GM23338 (cell line): ENCODE measurements at regions not wholly inside any gene's neighbourhood (a gene's known extent, or its start where the extent isn't known, plus 50 kb on each side); places are given as distances from the start of the nearest gene placed in this dataset.
A peak's percentile ranks its signal among the peaks of the same experiment; 100 is the strongest.

ENCODE experiments used
- ATAC-seq: fragments of 200-7000 bp; cut with Tn5 transposase; 3 replicates; pipeline ENCODE4 v1.9.1; 2020
- DNase-seq: peaks from one replicate; pipeline ENCODE4 v3.0.0-alpha.2; 2015; ENCODE audit warnings: low spot score
- H2AFZ ChIP-seq: fragments of 200-600 bp; sonication (generic); 2 replicates; pipeline ENCODE4 v1.8.0; 2016; ENCODE audit warnings: antibody characterized with exemption, mild to moderate bottlenecking, moderate library complexity
- H3F3A ChIP-seq: fragments of 200-600 bp; sonication (generic); replicated peaks from 2 replicates; pipeline ENCODE4 v1.8.0; 2017; ENCODE audit warnings: antibody characterized with exemption, mixed run types, low read depth
- H3K27ac ChIP-seq: fragments of 200-600 bp; sonication (generic); 2 replicates; pipeline ENCODE4 v1.6.1; 2016; ENCODE audit warnings: low read depth
- H3K27me3 ChIP-seq: fragments of 200-600 bp; sonication (generic); 2 replicates; pipeline ENCODE4 v1.8.0; 2016; ENCODE audit warnings: mild to moderate bottlenecking, mixed run types, moderate library complexity; ENCODE audit not compliant: insufficient read depth
- H3K36me3 ChIP-seq: fragments of 200-600 bp; sonication (generic); 2 replicates; pipeline ENCODE4 v1.8.0; 2016; ENCODE audit warnings: mild to moderate bottlenecking; ENCODE audit not compliant: insufficient read depth
- H3K4me1 ChIP-seq: fragments of 200-600 bp; sonication (generic); 2 replicates; pipeline ENCODE4 v1.8.0; 2016; ENCODE audit warnings: mild to moderate bottlenecking, moderate library complexity; ENCODE audit not compliant: insufficient read depth
- H3K4me2 ChIP-seq: fragments of 200-600 bp; sonication (generic); 2 replicates; pipeline ENCODE4 v1.7.1; 2017; ENCODE audit warnings: mixed run types
- H3K4me3 ChIP-seq: fragments of 200-600 bp; sonication (generic); 2 replicates; pipeline ENCODE4 v1.6.1; 2016; ENCODE audit warnings: mixed run types
- H3K79me2 ChIP-seq: fragments of 200-600 bp; sonication (generic); replicated peaks from 2 replicates; pipeline ENCODE4 v1.8.0; 2017; ENCODE audit warnings: mild to moderate bottlenecking; ENCODE audit not compliant: insufficient read depth
- H3K9me2 ChIP-seq: fragments of 200-600 bp; sonication (generic); 2 replicates; pipeline ENCODE4 v1.8.0; 2017; ENCODE audit not compliant: insufficient read depth
- H4K20me1 ChIP-seq: fragments of 200-600 bp; sonication (generic); replicated peaks from 2 replicates; pipeline ENCODE4 v1.8.0; 2017; ENCODE audit warnings: mild to moderate bottlenecking; ENCODE audit not compliant: insufficient read depth
- H3K27ac Mint-ChIP-seq: 2 replicates; pipeline ENCODE4 v1.8.0; 2020; ENCODE audit warnings: inconsistent platforms, mild to moderate bottlenecking, moderate library complexity, mixed read lengths
- H3K27me3 Mint-ChIP-seq: 3 replicates; pipeline ENCODE4 v1.8.0; 2022; ENCODE audit warnings: low read depth, mild to moderate bottlenecking, moderate library complexity, mixed read lengths, inconsistent platforms; ENCODE audit not compliant: insufficient read depth, poor library complexity
- H3K36me3 Mint-ChIP-seq: 3 replicates; pipeline ENCODE4 v1.8.0; 2021; ENCODE audit warnings: low read depth, mild to moderate bottlenecking, inconsistent platforms, moderate library complexity, mixed read lengths
- H3K4me1 Mint-ChIP-seq: 3 replicates; pipeline ENCODE4 v1.8.0; 2020; ENCODE audit warnings: mild to moderate bottlenecking, inconsistent platforms, mixed read lengths
- H3K4me3 Mint-ChIP-seq: 3 replicates; pipeline ENCODE4 v1.8.0; 2021; ENCODE audit warnings: moderate library complexity, mild to moderate bottlenecking, inconsistent platforms, mixed read lengths
- H3K9me3 Mint-ChIP-seq: 3 replicates; pipeline ENCODE4 v1.8.0; 2020; ENCODE audit warnings: moderate library complexity, mild to moderate bottlenecking, inconsistent platforms, mixed read lengths
- ZNF114 ChIP-seq: fragments of 250-450 bp; sonication (Bioruptor Pico); IDR thresholded peaks from 2 replicates; pipeline ENCODE4 v1.5.0; 2020; ENCODE audit warnings: mild to moderate bottlenecking, moderate library complexity
- ZNF331 ChIP-seq: fragments of 250-450 bp; sonication (Bioruptor Pico); IDR thresholded peaks from 2 replicates; pipeline ENCODE4 v1.5.0; 2020; ENCODE audit warnings: low read depth, mild to moderate bottlenecking, moderate library complexity
- TF ChIP-seq, protein P1 (sequence below): fragments of 250-450 bp; sonication (Bioruptor Pico); IDR thresholded peaks from 2 replicates; pipeline ENCODE4 v1.5.0; 2020; ENCODE audit warnings: mild to moderate bottlenecking, moderate library complexity
- TF ChIP-seq, protein P2 (sequence below): IDR thresholded peaks from 2 replicates; pipeline ENCODE4 v1.6.1; 2016; ENCODE audit warnings: antibody characterized with exemption
- TF ChIP-seq, protein P3 (sequence below), 2 experiments: fragments of 200-600 bp in 1 of 2; sonication (generic) in 1 of 2; conservative IDR thresholded peaks; 2 replicates each; pipeline versions ENCODE4 v1.5.1 to v1.6.1; 2016 to 2017; ENCODE audit warnings: antibody characterized with exemption in 2 of 2, low read depth in 2 of 2, mild to moderate bottlenecking in 2 of 2, moderate library complexity in 1 of 2

- TF ChIP-seq, protein P1, sequence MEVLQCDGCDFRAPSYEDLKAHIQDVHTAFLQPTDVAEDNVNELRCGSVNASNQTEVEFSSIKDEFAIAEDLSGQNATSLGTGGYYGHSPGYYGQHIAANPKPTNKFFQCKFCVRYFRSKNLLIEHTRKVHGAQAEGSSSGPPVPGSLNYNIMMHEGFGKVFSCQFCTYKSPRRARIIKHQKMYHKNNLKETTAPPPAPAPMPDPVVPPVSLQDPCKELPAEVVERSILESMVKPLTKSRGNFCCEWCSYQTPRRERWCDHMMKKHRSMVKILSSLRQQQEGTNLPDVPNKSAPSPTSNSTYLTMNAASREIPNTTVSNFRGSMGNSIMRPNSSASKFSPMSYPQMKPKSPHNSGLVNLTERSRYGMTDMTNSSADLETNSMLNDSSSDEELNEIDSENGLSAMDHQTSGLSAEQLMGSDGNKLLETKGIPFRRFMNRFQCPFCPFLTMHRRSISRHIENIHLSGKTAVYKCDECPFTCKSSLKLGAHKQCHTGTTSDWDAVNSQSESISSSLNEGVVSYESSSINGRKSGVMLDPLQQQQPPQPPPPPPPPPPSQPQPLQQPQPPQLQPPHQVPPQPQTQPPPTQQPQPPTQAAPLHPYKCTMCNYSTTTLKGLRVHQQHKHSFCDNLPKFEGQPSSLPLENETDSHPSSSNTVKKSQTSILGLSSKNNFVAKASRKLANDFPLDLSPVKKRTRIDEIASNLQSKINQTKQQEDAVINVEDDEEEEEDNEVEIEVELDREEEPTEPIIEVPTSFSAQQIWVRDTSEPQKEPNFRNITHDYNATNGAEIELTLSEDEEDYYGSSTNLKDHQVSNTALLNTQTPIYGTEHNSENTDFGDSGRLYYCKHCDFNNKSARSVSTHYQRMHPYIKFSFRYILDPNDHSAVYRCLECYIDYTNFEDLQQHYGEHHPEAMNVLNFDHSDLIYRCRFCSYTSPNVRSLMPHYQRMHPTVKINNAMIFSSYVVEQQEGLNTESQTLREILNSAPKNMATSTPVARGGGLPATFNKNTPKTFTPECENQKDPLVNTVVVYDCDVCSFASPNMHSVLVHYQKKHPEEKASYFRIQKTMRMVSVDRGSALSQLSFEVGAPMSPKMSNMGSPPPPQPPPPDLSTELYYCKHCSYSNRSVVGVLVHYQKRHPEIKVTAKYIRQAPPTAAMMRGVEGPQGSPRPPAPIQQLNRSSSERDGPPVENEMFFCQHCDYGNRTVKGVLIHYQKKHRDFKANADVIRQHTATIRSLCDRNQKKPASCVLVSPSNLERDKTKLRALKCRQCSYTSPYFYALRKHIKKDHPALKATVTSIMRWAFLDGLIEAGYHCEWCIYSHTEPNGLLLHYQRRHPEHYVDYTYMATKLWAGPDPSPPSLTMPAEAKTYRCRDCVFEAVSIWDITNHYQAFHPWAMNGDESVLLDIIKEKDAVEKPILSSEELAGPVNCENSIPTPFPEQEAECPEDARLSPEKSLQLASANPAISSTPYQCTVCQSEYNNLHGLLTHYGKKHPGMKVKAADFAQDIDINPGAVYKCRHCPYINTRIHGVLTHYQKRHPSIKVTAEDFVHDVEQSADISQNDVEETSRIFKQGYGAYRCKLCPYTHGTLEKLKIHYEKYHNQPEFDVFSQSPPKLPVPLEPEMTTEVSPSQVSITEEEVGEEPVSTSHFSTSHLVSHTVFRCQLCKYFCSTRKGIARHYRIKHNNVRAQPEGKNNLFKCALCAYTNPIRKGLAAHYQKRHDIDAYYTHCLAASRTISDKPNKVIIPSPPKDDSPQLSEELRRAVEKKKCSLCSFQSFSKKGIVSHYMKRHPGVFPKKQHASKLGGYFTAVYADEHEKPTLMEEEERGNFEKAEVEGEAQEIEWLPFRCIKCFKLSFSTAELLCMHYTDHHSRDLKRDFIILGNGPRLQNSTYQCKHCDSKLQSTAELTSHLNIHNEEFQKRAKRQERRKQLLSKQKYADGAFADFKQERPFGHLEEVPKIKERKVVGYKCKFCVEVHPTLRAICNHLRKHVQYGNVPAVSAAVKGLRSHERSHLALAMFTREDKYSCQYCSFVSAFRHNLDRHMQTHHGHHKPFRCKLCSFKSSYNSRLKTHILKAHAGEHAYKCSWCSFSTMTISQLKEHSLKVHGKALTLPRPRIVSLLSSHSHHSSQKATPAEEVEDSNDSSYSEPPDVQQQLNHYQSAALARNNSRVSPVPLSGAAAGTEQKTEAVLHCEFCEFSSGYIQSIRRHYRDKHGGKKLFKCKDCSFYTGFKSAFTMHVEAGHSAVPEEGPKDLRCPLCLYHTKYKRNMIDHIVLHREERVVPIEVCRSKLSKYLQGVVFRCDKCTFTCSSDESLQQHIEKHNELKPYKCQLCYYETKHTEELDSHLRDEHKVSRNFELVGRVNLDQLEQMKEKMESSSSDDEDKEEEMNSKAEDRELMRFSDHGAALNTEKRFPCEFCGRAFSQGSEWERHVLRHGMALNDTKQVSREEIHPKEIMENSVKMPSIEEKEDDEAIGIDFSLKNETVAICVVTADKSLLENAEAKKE: no peak
- TF ChIP-seq, protein P2, sequence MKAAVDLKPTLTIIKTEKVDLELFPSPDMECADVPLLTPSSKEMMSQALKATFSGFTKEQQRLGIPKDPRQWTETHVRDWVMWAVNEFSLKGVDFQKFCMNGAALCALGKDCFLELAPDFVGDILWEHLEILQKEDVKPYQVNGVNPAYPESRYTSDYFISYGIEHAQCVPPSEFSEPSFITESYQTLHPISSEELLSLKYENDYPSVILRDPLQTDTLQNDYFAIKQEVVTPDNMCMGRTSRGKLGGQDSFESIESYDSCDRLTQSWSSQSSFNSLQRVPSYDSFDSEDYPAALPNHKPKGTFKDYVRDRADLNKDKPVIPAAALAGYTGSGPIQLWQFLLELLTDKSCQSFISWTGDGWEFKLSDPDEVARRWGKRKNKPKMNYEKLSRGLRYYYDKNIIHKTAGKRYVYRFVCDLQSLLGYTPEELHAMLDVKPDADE: no peak
- TF ChIP-seq, protein P3, sequence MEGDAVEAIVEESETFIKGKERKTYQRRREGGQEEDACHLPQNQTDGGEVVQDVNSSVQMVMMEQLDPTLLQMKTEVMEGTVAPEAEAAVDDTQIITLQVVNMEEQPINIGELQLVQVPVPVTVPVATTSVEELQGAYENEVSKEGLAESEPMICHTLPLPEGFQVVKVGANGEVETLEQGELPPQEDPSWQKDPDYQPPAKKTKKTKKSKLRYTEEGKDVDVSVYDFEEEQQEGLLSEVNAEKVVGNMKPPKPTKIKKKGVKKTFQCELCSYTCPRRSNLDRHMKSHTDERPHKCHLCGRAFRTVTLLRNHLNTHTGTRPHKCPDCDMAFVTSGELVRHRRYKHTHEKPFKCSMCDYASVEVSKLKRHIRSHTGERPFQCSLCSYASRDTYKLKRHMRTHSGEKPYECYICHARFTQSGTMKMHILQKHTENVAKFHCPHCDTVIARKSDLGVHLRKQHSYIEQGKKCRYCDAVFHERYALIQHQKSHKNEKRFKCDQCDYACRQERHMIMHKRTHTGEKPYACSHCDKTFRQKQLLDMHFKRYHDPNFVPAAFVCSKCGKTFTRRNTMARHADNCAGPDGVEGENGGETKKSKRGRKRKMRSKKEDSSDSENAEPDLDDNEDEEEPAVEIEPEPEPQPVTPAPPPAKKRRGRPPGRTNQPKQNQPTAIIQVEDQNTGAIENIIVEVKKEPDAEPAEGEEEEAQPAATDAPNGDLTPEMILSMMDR (conservative IDR thresholded peaks at IDR 0.05; ENCODE audit: low read depth in 2 of 2): no peak
Measured at GRCh38 chr11:112805658-112806057, 155.6 kb upstream of the NCAM1 start (continued).

GRCh38 chr11:112806256-112806655 lies 155.0 kb upstream of the NCAM1 start:
- peaks cover 2% of the 10 kb centered on the region for H3K27me3 Mint-ChIP-seq
- no peaks in the 10 kb centered on the region for H3K36me3 Mint-ChIP-seq
- H3K27me3 ChIP-seq: no peaks in the 10 kb centered on the region
- peaks cover 13% of the 10 kb centered on the region for H3K4me1 ChIP-seq
- ATAC-seq (no peak), DNase-seq (no peak)
- no peaks in the 10 kb centered on the region for H3K79me2 ChIP-seq
- H4K20me1 ChIP-seq: no peaks in the 10 kb centered on the region
- peak overlapping the region; percentile 85; the same call in 1 of the 2 replicates for H2AFZ ChIP-seq
- no peak overlapping the region for H3K27ac ChIP-seq
- H3K36me3 ChIP-seq: no peaks in the 10 kb centered on the region
- peaks cover 21% of the 10 kb centered on the region for H3K4me1 Mint-ChIP-seq
- no peaks in the 10 kb centered on the region for H3K9me2 ChIP-seq
- H3K27ac Mint-ChIP-seq: no peak overlapping the region
- no peak overlapping the region for H3K4me3 Mint-ChIP-seq
- no peak overlapping the region for H3K4me3 ChIP-seq
- H3F3A ChIP-seq: no peaks in the 10 kb centered on the region
- no peaks in the 10 kb centered on the region; the same call in 2 of the 3 replicates for H3K9me3 Mint-ChIP-seq
- 0 out of 2 replicates have a peak overlapping the region, but pooled peaks have one; percentile 53 for H3K4me2 ChIP-seq
- TF ChIP-seq, protein P1: no peak
- no peak for TF ChIP-seq ZNF114 (CRISPR knock-in tag)
- no peak for TF ChIP-seq ZNF331 (CRISPR knock-in tag)
